SKM-1 (cell line): ENCODE measurements at regions not wholly inside any gene's neighbourhood (a gene's known extent, or its start where the extent isn't known, plus 50 kb on each side); places are given as distances from the start of the nearest gene placed in this dataset.

Experiments used
- DNase-seq: peaks from one replicate; lab custom pipeline; 2025; ENCODE audit not compliant: unreplicated experiment; lab: John Stamatoyannopoulos, UW

DNA sequence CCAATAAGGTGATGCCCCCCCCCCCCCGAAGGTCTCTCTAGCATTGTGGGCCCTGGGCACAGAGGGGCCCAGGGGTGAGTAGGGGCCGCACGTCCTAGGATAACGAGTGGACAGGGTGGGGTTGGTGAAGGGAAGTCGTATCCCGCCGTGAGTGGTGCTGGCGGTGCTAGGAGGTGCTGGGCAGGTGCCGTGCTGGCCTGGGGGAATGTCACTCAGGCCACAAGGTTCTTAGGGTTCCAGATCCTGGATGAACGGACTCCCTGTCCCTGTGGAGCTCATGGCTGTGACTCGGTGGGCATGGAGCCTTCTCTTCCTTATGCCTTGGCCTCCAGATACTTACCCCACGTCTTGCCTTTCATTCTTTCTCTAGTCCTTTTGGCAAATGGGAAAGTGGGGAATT is 157.4 kb upstream of the SOX1 start:
- no peak for DNase-seq

DNA sequence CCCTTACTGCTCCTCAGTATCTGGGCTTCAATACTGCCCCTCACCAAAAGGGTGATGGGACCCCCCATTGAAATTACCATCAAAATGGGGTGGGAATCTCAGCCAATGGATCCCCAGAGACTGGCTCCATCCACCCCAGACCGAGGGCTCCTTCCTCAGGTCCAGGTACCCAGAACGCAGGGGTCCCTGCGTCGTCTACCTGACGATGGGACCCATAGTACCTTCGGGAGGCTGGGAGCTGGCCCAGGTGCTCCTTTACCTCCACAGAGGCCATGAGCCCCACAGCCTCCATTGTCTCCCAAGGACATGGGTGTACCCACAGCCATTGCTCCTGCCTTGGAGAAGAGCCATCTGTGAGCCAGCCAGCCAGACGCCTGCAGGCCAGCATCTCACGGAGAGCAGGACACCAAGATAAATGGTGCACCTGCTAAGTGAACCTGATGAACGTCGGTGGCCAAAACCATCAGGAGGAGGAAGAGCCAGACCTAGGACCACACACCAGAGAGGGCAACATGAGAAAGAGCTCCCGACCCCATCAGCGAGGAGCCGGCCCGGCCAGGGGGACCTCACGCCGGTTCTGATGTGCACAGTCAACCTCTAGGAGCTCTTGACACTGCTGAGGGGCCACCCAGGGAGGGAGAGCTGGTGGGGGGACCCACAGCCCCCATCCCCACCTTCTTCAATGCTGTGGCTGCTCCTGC is 156.8 kb upstream of the SOX1 start:
- DNase-seq = no peak

DNA sequence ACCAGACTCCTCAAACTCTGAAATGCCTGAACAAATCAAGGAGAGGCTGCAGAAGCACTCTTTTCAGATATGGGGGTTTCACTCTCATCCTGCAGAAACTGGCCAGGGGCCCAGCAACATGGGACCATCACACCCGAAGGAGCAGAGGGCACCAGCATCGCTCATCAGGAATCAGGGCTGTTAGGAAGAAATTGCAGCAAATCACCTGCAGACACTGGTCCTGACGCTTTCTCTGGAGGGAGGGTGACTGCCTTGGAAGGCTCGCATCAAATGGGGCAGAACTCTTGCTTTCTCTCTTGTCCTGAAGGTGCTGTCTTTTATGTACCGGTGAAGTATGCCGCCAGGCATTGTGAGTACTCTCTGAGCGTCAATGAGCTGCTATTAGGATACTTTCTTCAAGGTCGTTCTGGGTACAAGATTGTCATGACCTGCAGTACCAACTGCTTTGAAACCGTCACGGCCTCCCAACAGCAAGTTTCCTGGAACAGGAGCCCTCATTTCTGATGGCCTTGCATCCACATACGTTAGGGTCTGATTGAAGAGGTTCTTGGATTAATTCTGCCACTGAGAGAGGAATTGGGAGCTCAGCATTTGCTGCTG is 155.7 kb upstream of the SOX1 start:
- DNase-seq = no peak

DNA sequence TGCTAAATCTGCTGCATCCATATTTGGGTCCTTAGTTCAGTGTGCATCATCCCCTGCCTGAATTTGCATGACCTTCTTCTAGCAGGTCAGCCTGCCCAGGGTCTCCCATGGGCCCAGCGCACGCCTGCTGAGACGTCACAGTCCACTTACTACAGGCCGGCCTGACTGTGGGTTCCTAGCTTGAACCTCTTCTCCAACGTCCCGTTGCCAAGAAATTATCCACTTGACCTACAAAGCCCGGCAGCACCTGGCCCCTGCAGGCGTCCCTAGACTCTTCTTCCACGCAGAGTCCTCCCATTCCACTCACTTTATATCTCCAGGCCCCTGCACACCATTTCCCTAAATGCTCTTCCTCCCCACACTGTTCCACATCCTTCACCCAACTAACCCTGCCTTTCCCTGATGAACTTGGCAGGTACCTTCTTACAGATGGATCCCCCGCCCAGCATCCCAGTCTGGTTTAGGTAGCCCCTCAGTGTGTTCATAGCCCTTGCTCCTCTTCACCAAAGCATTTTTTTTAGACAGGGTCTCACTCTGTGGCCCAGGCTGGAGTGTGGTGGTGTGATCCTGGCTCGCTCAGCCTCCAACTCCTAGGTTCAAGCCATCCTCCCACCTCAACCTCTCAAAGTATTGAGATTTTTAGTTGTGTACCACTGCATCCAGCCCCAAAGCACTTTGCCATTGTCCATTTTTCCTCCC is 155.0 kb upstream of the SOX1 start:
- DNase-seq = no peak

DNA sequence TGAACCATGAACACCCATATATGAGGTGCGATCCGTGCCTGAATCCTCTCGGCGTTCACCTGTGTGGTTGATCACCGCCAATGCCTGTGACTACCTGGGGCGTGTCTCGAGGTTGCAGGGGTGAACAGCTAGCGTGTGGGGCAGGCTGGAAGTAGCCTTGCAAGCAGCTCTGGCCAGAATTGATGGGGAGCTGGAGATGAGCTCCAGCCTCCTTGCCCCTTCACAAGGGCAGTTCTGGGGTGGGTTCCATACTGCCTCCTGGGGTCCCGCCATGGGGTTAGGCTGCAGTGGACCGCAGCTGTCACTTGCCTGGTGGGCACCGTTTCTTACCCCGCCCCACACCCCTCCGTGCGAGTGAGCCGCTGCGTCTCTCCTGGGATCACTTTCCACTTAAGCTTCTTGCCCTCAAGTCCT is 154.5 kb upstream of the SOX1 start:
- no peak for DNase-seq

DNA sequence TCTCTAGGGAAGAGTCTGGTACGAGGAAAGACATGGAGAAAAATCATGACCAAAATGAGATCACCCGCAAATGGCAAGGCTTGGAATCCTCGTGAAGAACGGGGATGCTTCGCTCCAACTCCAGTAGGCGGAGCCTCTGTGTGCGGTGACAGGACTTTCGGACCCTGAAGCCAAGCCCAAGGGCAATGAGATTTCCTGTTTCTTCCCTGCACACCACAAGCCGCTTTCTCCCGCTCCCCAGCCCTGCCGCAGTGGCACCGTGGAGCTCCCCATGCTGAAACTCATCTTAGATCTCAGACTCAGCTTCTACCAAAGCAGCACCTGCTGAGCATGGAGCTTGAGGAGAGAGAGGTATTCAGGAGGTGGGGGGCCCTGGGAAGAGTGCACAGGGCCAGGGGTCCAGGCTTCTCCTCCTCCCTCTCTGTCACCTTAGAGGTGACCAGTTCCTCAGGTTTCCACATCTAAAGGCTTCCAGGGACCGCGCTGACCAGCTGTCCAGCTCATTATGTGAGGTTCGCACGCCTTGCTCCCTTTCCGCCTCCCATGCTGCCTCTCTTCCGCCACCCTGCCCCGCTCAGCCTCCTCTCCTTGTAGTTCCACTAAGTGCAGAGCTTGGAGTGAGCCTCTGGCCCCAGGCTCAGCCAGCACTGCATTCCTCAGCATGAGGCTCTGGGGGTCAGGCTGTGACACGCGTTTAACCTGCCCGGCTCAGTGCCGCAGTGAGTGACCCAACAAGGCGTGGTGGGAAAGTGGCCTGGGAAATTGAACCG is 153.8 kb upstream of the SOX1 start:
- DNase-seq = no peak

DNA sequence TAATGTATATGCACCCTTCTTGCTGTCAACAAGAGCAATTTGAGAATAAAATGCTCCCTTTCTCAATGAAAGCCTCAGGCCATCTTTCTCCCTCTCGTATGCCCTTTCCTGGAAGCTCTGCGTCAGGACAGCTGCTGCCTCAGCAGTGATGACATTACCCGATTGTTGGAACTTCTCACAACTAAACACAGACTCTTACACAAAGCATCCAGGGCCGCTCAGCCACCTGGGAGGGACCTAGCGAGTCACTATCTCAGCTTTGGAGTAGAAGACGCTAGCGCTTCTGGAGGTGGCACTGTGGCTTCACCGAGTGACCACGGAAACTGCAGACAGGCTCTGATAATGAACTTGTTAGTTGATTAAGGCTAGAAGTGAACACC is 153.2 kb upstream of the SOX1 start:
- no peak for DNase-seq

DNA sequence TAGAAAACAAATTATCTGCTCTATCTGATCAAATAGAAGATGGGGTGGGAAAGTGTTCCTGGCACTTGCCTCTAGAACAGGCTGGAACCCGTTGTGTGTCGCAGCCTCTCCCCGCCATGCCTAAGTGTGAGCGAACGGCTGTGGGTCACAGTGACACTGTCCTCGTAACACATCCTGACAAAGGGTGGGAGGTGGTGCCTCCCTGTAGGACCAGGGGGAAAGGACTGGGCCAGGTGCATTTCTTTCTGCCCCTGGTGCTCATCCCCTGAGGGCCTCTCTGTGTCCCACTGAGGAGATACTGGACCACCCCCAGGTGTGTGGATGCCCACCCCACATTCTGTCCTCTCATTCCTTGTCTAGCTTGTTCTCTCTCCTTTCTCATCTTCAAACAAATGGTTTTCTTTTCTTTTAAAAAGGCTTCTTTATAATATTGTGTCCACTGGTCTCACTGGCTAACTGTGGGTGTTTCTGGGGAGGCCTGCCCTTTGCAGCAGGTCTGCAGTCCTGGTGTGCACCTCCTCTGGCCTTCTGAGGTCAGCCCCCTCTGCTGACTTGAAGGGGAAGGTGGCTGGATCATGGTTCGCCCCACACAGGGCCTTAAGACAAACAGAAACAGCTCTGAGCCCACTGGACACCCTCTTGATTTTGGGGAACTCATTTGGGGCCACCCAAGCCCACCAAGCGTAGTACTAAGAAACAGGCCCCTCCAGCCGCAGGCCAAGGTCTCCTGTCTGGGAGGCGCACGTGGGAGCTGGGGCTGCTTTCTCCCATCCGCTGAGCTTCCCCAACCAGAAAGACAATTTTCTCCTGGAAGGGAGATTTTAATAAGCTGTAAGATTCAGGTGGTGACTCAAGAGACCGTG is 152.5 kb upstream of the SOX1 start:
- no peak for DNase-seq

DNA sequence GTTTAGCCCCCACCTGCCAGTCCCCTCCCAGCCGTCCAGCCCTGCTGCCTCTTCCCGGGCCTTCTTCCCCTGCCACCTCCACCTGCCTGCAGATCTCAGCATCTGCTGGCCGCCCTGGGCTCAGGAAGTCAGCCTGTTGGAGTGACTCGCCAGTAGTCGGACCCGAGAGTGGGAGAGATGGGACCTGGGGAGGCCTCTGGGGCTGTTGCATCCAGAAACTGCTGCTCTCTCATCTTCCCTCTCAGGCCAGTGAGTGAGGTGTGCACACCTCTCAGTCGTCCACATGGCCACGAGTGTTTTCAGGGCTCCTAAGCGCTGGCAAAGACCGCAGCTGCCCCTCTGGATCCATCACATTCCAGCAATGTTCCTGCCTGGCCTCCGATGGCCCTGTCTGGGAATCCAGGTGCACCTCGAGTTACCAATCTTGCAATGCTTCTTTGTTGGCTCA is 151.8 kb upstream of the SOX1 start:
- DNase-seq = no peak

DNA sequence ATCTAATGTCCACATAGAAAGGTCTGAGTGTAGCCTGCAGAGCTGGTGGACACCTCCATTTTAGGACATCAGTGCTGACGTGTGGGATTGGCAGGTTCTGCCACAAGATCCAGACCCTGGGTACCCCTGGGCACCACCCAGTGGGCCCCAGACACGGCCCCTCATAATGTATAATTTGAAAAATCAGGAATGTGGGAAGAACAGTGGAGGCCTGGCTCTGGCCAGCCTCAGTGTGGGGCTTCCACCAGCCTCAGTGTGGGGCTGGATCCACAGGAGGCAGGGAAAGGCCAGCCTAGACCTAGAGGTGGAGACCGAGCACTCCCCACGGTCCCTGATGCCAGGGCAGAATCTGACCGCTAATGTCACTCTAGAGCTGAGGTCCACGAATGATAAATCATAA is 150.7 kb upstream of the SOX1 start:
- no peak for DNase-seq

DNA sequence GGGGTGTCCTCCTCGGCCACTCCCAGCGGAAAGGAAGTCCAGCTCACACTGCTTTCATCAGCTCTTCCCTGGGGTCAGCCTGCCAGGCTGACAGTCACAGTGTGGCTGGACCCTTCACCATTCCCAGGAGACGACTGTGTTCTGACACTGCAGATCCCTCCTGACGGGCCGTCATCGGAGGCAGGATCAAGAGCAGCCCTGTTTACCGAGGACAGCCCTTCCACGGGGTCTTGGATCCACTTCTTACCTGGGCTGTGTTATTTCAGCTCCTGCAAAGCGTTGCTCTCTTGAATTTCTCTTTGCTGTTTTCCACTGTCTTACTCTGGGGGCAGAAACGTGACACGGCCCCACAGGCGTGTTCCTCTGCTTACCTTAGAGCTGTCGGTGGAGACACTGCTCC is 149.9 kb upstream of the SOX1 start:
- DNase-seq = no peak

DNA sequence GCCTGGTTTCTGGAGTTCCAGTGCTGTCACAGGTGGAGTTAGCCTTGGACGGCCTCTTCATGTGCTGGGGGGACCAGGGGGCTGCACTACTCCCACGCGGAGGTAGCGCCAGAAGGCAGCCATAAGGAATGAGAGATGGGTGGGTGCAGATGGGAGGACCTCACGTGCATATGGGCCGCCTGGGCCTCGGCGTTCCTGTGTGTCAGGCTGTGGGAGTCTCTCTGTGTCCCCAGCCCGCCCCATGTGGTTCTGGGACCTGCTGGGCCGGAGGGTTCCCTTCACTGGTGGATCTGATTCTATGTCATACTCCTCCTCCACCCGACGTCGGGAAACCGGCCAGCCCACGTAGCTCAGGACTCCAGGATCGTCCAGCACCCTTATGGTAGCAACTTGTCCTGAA is 149.0 kb upstream of the SOX1 start:
- no peak for DNase-seq

DNA sequence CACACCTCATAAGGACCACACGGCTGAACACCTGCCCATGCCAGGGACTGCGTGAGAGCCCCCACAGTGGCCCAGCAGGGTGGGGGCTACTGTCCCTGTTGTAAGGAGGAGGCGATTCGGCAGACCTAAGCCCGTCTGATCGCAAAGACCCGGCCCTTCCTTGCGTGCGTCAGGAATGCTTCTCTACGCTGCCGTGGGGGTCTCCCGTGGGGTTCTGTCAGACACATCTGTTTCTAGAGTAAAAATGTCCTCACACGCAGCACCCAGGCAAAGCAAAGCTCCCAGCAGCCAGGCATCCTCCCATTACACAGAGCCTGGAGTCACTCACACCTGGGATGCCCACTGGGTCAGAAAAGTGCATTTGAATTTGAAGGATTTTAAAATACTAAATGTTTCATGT is 147.7 kb upstream of the SOX1 start:
- DNase-seq = no peak

DNA sequence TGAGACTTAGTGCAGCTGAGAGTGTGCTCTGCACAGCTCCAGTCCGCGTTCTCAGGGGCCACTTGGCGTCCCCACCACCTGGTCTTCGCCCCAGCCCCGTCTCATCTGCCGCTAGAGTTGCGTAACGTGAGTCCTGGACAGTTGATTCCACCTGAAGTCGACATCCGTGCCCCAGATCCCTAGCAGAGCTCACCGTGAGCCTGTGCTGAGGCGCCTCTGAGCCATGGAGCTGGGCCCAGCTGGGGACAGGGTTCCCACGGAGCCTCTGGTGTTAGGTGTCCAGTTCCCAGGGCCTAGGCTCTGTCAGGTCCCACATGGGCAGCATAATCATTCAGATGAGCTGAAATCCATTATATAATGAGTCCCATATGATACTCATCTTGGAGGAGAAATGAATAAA is 147.1 kb upstream of the SOX1 start:
- DNase-seq = no peak

DNA sequence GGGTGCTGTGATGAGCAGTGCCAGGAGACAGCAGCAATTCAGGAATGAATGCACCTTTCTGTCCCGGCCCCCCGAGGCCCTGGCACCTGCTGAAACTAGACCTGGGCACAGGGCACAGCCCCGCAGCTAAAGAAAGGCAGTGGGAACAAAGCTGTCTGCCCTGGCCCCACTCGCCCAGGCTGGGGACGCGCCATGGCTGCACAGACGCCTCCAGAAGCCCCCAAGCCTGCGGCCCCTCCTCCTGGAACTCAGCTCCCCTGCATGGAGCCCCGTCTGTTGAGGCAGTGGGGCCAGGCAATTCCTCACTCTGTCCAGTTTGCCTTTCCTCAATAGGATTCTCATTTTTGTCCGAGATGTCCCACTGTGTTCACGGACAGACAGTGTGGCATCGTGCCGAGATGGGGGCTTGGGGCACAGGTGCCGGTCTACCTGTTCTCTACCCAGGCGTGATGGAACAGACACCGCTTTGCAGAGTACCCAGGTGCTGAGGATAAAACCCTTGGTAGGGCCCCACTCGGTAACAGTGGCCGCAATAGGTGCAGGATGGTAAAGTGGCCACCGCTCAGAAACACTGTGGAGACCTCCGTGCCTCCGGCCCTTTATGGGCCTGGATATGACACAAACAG is 146.5 kb upstream of the SOX1 start:
- DNase-seq = no peak

DNA sequence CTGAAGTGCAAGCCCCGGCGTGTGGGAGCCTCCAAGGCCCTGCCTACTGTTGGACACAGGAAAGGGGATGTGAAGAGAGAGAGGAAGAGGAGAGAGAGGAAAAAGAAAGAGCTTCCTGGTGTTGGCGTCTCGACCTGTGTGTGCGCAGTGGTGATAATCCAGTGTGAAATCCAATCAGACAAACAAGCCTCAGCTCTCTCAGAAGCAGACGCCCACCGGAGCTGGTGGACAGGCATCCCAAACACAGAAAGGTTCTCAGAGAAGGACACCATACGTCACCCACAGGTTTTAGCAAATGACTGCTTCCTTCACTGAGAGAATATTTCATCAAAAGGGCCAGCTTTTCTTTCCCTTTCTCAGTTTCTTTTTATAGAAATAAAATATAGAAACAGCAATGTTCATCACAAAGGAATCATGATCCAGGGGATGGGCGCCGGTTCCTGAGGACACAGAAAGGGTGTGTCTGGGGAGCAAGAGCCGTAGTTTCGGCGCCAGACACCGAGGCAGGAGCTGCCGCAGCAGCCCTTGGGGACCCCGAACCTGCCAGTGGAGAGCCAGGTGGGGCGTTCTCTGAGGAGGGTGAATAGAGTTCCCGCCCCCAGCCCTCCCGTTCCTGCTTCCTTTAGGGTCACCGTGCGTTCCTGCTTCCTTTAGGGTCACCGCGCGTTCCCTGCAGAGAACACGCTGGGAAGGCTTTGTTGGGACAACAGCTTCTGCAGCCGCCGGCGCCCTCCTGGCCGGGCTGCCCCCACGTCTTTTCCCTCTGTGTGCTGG is 145.8 kb upstream of the SOX1 start:
- DNase-seq = no peak

DNA sequence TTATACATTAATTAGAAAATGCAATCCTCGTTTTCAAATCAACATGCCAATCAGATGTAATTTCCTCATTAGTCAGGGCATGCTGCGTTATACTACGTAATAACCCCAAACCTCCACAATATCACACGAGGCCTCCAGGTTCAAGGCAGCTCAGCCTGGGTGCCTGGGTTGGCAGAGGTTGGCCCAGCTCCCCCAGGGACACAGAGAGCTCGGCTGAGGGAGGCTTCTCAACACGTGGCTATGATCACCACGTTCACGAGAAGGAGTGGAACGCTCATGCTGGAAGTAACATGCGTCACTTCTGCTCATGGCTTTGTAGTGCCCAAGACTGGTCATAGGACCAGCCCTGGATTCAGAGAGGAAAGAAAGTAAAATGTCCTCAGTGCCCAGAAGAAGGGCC is 144.9 kb upstream of the SOX1 start:
- no peak for DNase-seq

DNA sequence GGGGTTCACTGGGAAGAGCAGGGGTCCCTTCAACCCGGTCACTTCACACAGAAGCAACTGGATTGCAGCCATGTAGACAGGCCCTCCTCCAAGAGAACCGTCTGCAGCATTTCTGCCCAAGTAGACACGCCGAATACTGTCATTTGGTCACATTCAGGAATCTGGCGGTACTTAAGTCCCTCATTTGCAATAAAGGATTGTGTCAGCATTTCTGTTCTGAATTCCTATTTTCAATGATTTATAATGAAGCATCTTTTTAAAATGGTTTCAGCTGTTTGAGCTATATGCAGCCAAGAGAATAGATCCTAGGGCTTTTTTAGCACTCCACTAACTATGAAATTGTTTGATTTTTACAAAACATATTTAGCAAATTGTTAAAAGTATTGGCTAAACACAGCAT is 143.5 kb upstream of the SOX1 start:
- DNase-seq = no peak

DNA sequence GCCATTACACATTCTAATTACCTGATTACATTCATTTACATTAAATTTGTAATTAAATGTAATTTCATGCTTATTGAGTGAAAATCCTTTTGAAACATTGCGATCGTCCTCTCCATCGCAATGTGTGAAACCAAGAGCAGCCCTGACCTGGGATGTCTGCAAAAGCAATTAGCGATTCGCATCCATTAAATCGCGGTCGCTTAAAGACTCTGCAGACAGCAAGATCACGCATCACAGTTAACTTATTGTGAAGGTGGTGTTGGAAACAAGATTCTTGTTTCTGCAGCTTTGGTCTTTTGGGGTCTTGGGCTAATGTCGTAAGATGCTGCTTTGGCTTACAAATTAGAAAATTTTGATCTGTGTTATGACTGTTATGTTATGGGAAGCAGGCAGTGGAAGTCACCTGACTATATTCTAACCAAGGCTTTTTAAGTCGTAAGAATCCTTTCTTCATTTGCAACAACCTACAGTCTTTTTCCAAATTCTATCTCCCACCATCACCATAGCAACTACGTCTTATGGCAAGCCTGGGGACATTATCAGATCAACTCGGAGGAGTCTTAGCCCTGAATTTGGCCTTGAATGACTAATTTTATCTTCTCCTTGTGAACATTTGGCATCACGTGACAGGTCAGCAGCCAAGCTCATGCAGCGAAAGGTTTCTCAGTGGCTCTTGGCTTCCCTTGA is 142.8 kb upstream of the SOX1 start:
- DNase-seq = no peak
